HG03135 (cell line): ENCODE measurements at regions not wholly inside any gene's neighbourhood (a gene's known extent, or its start where the extent isn't known, plus 50 kb on each side); places are given as distances from the start of the nearest gene placed in this dataset.
"Not testable (repeated sequence)": the region's sequence is repeated elsewhere in the genome, so short reads cannot be mapped to it uniquely, and the experiment has no call there.

ENCODE experiments used
- ATAC-seq: cut with Tn5 transposase; IDR thresholded peaks from one replicate; pipeline ENCODE4 v1.9.1; 2021; ENCODE audit warnings: mild to moderate bottlenecking, moderate library complexity; ENCODE audit not compliant: unreplicated experiment

DNA sequence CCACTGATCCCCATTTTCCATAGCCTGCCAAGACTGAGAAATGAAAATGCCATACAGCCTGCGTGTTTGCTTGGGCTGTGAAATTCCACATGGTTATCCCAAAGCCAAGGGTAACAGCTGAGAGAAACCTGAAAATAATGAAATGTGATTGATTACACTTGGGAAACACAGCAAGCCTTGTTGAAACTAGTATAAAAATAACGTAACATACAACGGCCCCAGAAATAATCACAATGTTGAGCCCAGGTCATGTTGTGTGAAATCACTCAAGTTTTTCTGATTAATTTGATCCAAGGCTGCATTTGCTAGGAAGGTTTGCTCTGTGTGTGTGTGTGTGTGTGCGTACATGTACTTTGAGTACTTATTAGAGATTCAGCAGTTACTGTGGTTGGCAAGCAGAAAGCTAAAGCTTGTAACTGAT, 269.0 kb downstream of the OXSM start:
- no peak for ATAC-seq

GRCh38 chr3:26061947-26062346, 272.1 kb downstream of the OXSM start:
- no peak for ATAC-seq

- no peak for ATAC-seq
Observed at GRCh38 chr3:26064297-26064696, 274.4 kb downstream of the OXSM start.

- ATAC-seq: no peak
Observed at GRCh38 chr3:26068890-26069289, 279.0 kb downstream of the OXSM start.

GRCh38 chr3:26070854-26071253, 281.0 kb downstream of the OXSM start:
- ATAC-seq: no peak

DNA sequence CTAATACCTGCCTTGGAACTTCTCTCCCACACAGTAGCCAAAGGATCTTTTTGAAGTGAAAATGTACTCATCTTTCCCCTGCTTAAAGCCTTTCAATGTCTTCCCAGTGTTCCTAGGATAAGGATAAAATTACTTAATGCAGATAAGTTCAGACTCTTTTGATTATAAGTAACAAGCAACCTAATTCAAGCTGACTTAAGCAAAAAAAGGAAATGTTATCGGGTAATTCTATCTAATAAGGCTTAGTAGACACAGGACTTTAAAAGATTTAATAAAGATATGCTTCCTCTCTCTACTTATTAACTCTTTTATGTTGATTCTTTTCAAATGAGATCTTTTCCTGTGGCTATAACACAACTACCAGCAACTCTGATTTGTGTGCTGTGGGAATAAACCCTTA, 284.2 kb downstream of the OXSM start:
- no peak for ATAC-seq

DNA sequence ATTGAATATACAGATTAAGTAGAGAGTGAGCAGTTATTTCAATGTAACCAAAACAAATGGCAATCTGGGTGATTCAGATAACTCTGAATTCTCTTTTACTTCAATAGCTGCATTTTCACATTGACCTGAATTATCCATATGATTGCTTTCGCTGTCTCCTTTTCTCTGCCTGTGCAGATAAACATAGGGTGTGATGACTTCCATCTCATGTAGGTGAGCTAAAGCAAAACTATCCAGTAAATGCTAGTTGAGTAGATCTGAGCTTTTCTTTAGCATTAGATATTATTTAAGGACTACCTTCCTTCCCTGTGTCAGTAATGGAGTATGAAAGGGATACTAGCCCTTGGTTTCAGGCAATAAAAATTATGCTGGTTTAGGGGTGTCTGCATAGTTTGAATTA, 288.6 kb downstream of the OXSM start:
- ATAC-seq: no peak

- ATAC-seq: no peak
Observed at GRCh38 chr3:26081166-26081565, 291.3 kb downstream of the OXSM start.

GRCh38 chr3:26081806-26082205, 291.9 kb downstream of the OXSM start:
- no peak for ATAC-seq

DNA sequence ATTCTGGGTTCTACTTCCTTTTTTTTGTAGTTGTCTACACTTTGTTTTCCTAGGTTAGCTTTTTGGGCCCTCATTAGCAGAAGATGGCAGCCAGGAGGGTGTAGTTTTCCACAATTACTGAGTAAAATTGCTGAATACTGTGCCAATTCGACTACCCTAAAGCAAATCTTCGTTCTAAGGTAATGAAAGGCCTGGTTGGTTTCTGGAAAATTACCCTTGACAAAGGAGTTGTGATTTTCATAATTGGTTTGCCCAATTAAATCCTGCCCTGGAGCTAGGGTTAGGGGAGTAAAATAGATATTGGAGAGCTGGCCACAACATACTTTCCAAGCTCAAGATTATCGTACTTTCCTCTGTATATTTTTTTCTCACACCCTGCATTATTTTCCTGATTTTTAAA, 293.0 kb downstream of the OXSM start:
- no peak for ATAC-seq

DNA sequence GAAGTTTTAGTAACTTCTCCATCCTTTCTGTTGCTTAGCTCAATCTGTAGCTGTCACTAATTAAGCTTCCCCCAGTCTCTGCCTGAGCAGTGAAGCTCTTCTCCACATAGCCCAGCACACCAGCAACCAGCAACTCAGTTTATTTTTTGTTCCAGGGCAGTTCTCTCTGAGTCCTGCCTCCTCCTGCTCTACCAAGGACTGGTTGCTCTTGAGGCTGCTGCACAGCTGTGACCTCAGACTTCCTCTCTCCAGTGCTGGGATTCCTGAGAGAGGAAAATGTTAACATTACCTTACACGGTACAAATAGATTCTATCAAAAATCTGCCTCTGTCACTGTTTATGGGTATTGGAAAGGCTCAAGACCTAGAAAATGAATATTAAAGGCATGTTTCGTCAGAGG, 294.7 kb downstream of the OXSM start:
- ATAC-seq: no peak

GRCh38 chr3:26087751-26088150, 297.9 kb downstream of the OXSM start:
- ATAC-seq: no peak

- ATAC-seq: no peak
Observed at GRCh38 chr3:26089249-26089648, 299.4 kb downstream of the OXSM start.

- no peak for ATAC-seq
Observed at GRCh38 chr3:26090589-26090988, 300.7 kb downstream of the OXSM start.

GRCh38 chr3:26091096-26091495, 301.2 kb downstream of the OXSM start:
- ATAC-seq: no peak

DNA sequence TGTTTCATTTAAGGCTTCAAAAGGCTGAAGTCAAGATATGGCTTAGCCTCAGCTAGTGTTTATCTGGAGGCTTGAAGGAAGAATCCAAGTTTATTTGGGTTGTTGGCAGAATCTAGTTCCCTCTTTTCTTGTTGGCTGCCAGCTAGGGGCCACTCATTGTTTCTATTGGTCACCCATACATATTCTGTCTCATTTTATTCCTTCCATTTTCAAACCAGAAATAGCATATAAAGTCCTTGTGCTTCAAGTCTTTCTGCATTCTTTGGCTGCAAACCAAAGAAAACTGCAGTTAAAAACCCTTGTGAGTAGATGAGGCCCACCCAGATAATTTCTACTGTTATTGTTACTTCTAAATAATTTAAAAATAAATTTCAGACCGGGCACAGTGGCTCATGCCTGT, 301.7 kb downstream of the OXSM start:
- ATAC-seq: no peak

GRCh38 chr3:26097111-26097510, 307.2 kb downstream of the OXSM start:
- not testable (repeated sequence) for ATAC-seq

DNA sequence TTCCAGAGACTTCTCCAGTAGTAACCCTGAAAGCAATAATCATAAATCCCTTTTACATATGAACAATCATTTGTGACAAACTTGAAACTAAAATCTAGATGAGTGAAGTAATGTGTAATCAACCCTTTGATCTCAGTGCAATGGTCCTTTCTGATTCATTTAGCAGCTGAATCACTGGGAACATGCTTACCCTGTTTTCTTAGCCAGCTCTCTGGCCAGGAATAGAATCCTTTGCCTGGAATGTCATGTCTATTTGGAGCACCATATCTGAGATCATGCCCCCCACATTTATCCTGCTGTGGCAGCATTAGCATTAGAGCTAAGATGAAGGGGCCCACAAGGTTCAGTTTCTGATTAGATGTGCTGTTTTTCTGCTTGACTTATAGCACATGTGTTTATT, 309.8 kb downstream of the OXSM start:
- ATAC-seq: no peak

- no peak for ATAC-seq
Observed at GRCh38 chr3:26100176-26100575, 310.3 kb downstream of the OXSM start.

DNA sequence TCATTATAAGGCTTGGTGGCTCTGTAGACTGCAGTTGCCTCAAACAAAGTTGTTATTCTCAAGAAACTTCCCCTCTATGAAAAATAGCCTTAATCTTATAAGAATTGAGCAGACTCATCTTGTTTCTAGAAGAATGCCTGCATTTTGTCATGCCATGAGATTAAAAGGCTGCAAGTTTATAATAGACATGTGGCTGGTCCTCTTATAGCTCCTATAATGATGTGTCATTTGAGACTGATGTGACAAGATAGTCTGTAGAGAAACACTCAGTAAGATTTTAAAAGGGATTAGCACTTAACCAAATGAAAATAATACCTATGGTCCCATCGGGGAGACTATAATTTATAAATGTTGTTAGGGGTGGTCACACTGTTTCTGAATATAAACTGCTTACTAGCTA, 312.5 kb downstream of the OXSM start:
- no peak for ATAC-seq

- ATAC-seq: no peak
Observed at GRCh38 chr3:26104851-26105251, 315.0 kb downstream of the OXSM start.

- no peak for ATAC-seq
Observed at GRCh38 chr3:26105261-26105660, 315.4 kb downstream of the OXSM start.

GRCh38 chr3:26106228-26106627, 316.3 kb downstream of the OXSM start:
- ATAC-seq: no peak
